Kidney (tissue), 13 donors: ENCODE measurements at regions not wholly inside any gene's neighbourhood (a gene's known extent, or its start where the extent isn't known, plus 50 kb on each side); places are given as distances from the start of the nearest gene placed in this dataset.

ENCODE experiments used
- DNase-seq, 5 donors: peaks; one replicate each; pipeline ENCODE4 v3.0.0-alpha.2; 2013 to 2020
- FAIRE-seq: peaks from 2 replicates; lab custom pipeline; 2012; peaks lifted over from hg19 to GRCh38; lab: Jason Lieb, UNC
- H3K27ac ChIP-seq, 2 donors: one replicate each; pipeline ENCODE4 v1.7.0; 2013; ENCODE audit warnings: low read depth in 2 of 2, low read length in 2 of 2, inconsistent platforms in 1 of 2
- H3K27me3 ChIP-seq: one replicate; pipeline ENCODE4 v1.7.1; 2013; ENCODE audit warnings: low read length, inconsistent platforms; ENCODE audit not compliant: control insufficient read depth, insufficient read depth
- H3K36me3 ChIP-seq, 3 donors: one replicate each; pipeline versions ENCODE4 v1.7.0 to v1.7.1; 2013; ENCODE audit warnings: low read length in 3 of 3, control low read depth in 1 of 3, inconsistent platforms in 1 of 3; ENCODE audit not compliant: insufficient read depth in 3 of 3, control insufficient read depth in 2 of 3
- H3K4me1 ChIP-seq, 3 donors: one replicate each; pipeline versions ENCODE4 v1.7.0 to v1.7.1; 2013; ENCODE audit warnings: low read length in 3 of 3, inconsistent platforms in 1 of 3, low read depth in 1 of 3; ENCODE audit not compliant: control insufficient read depth in 2 of 3, insufficient read depth in 2 of 3
- H3K4me3 ChIP-seq, 3 donors: one replicate each; pipeline versions ENCODE4 v1.7.0 to v1.8.1; 2013; ENCODE audit warnings: low read length in 3 of 3, control low read depth in 1 of 3, inconsistent platforms in 1 of 3
- H3K9ac ChIP-seq, 3 donors: one replicate each; pipeline versions ENCODE4 v1.7.0 to v1.7.1; 2013; ENCODE audit warnings: low read length in 3 of 3, control low read depth in 1 of 3, inconsistent platforms in 1 of 3
- H3K9me3 ChIP-seq, 3 donors: one replicate each; pipeline versions ENCODE4 v1.7.0 to v1.7.1; 2013; ENCODE audit warnings: low read length in 3 of 3, control low read depth in 1 of 3, inconsistent platforms in 1 of 3; ENCODE audit not compliant: control insufficient read depth in 2 of 3, insufficient read depth in 1 of 3
- CTCF ChIP-seq: IDR thresholded peaks from 3 replicates; pipeline ENCODE4 v1.5.1; 2012; ENCODE audit warnings: mild to moderate bottlenecking, moderate library complexity, borderline replicate concordance; ENCODE audit not compliant: insufficient read depth; ENCODE audit errors: extremely low read depth
- intact Hi-C: fragments of 100-400 bp; cut with DNase I; formaldehyde crosslinking; loops from one replicate; pipeline ENCODE4 v1.11.1; 2022
- donor health status: control.
- donor health status: control.
- donor health status: control.
- donor health status: control.
- donor health status: control.
- donor health status: DM: yes; HTN: yes; CAD: no.
- donor health status: Normal renal cell carcinoma (clear cell type).

- Histone ChIP-seq H3K27me3 (no peaks in the 10 kb centered on the region), H3K9me3 (no peaks in the 10 kb centered on the region), H3K9ac (no peak overlapping the region), H3K27ac (no peak overlapping the region), H3K36me3 (no peaks in the 10 kb centered on the region), H3K4me1 (no peaks in the 10 kb centered on the region), H3K4me3 (no peak overlapping the region)
- no peak for TF ChIP-seq CTCF
- intact Hi-C loops, result no loop called here
- no peak for FAIRE-seq
- no peak for DNase-seq
These were observed 668.2 kb downstream of the CDH11 start for GRCh38 chr16:64453646-64454045.

GRCh38 chr16:64452446-64452845 lies 669.4 kb downstream of the CDH11 start:
- FAIRE-seq, result no peak
- TF ChIP-seq CTCF, result no peak
- no peak overlapping the region for H3K27ac ChIP-seq
- H3K4me1 ChIP-seq, result no peaks in the 10 kb centered on the region
- no peak overlapping the region for H3K9ac ChIP-seq
- H3K27me3 ChIP-seq, result no peaks in the 10 kb centered on the region
- intact Hi-C loops, result no loop called here
- no peak for DNase-seq
- no peak overlapping the region for H3K4me3 ChIP-seq
- H3K36me3 ChIP-seq, result no peaks in the 10 kb centered on the region
- no peaks in the 10 kb centered on the region for H3K9me3 ChIP-seq

DNA sequence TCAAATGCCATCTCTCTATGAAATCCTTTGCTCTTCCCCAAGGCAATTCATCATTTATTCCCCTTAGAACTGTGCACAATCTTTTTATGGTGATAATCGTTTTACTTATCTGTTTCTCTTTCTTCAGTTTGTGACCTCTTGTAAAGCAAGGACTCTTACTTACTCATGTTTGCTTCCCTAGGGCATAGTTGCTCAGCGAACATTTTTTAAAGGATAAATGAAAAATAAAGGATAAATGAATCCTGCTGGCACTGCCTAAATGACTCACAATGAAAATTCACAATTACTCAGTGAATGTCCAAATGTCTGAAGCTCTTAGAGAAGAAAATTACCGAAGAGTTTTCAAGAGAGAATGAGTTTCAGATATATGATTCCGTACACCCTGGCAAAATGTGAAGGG lies 671.7 kb downstream of the CDH11 start:
- no peak for FAIRE-seq
- no peaks in the 10 kb centered on the region for H3K27me3 ChIP-seq
- no peak for DNase-seq
- no peak overlapping the region for H3K4me3 ChIP-seq
- H3K27ac ChIP-seq, result no peak overlapping the region
- no peak for TF ChIP-seq CTCF
- intact Hi-C loops, result no loop called here
- no peak overlapping the region for H3K9ac ChIP-seq
- H3K36me3 ChIP-seq, result no peaks in the 10 kb centered on the region
- no peaks in the 10 kb centered on the region for H3K4me1 ChIP-seq
- no peaks in the 10 kb centered on the region for H3K9me3 ChIP-seq

GRCh38 chr16:64449506-64449905 lies 672.4 kb downstream of the CDH11 start:
- intact Hi-C loops, result no loop called here
- Histone ChIP-seq H3K4me3 (no peak overlapping the region), H3K27ac (no peak overlapping the region), H3K27me3 (no peaks in the 10 kb centered on the region), H3K9ac (no peak overlapping the region), H3K4me1 (no peaks in the 10 kb centered on the region), H3K9me3 (no peaks in the 10 kb centered on the region), H3K36me3 (no peaks in the 10 kb centered on the region)
- DNase-seq (no peak), FAIRE-seq (no peak)
- no peak for TF ChIP-seq CTCF
